AG08395 (cell line): ENCODE measurements at regions not wholly inside any gene's neighbourhood (a gene's known extent, or its start where the extent isn't known, plus 50 kb on each side); places are given as distances from the start of the nearest gene placed in this dataset.
"Not testable (repeated sequence)": the region's sequence is repeated elsewhere in the genome, so short reads cannot be mapped to it uniquely, and the experiment has no call there.

ENCODE experiments used
- DNase-seq: peaks from one replicate; pipeline ENCODE4 v3.0.0; 2012; ENCODE audit warnings: mixed read lengths, low spot score

- DNase-seq = no peak
Measured at GRCh38 chr7:46290374-46291049, 369.4 kb upstream of the IGFBP3 start.

- no peak for DNase-seq
Measured at GRCh38 chr7:46288861-46289260, 367.8 kb upstream of the IGFBP3 start.

- DNase-seq = no peak
Measured at GRCh38 chr7:46288010-46288409, 366.9 kb upstream of the IGFBP3 start.

GRCh38 chr7:46286957-46287356 lies 365.9 kb upstream of the IGFBP3 start:
- no peak for DNase-seq

GRCh38 chr7:46286356-46286755 lies 365.3 kb upstream of the IGFBP3 start:
- DNase-seq = no peak

- no peak for DNase-seq
Measured at GRCh38 chr7:46285878-46286277, 364.8 kb upstream of the IGFBP3 start.

GRCh38 chr7:46283852-46284251 lies 362.8 kb upstream of the IGFBP3 start:
- no peak for DNase-seq

- DNase-seq = no peak
Measured at GRCh38 chr7:46282155-46282554, 361.1 kb upstream of the IGFBP3 start.

- DNase-seq = no peak
Measured at GRCh38 chr7:46281071-46281470, 360.0 kb upstream of the IGFBP3 start.

GRCh38 chr7:46279290-46279689 lies 358.2 kb upstream of the IGFBP3 start:
- no peak for DNase-seq

GRCh38 chr7:46264646-46265045 lies 343.6 kb upstream of the IGFBP3 start:
- no peak for DNase-seq

GRCh38 chr7:46261638-46262037 lies 340.6 kb upstream of the IGFBP3 start:
- DNase-seq = not testable (repeated sequence)

GRCh38 chr7:46259947-46260346 lies 338.9 kb upstream of the IGFBP3 start:
- no peak for DNase-seq

GRCh38 chr7:46257761-46258448 lies 336.8 kb upstream of the IGFBP3 start:
- DNase-seq = peak; percentile 66

- DNase-seq = peak; percentile 36
Measured at GRCh38 chr7:46256870-46257661, 336.0 kb upstream of the IGFBP3 start.

GRCh38 chr7:46253520-46253919 lies 332.4 kb upstream of the IGFBP3 start:
- no peak for DNase-seq

- no peak for DNase-seq
Measured at GRCh38 chr7:46247664-46248063, 326.6 kb upstream of the IGFBP3 start.

- no peak for DNase-seq
Measured at GRCh38 chr7:46245586-46246111, 324.6 kb upstream of the IGFBP3 start.

- no peak for DNase-seq
Measured at GRCh38 chr7:46244757-46245156, 323.7 kb upstream of the IGFBP3 start.

GRCh38 chr7:46243406-46243805 lies 322.3 kb upstream of the IGFBP3 start:
- DNase-seq = no peak

GRCh38 chr7:46239846-46240245 lies 318.8 kb upstream of the IGFBP3 start:
- DNase-seq = no peak

GRCh38 chr7:46237466-46237865 lies 316.4 kb upstream of the IGFBP3 start:
- DNase-seq = no peak
